Coronary artery (tissue), 2 donors: ENCODE measurements at regions not wholly inside any gene's neighbourhood (a gene's known extent, or its start where the extent isn't known, plus 50 kb on each side); places are given as distances from the start of the nearest gene placed in this dataset.

Source experiments
- DNase-seq: peaks from one replicate; pipeline ENCODE4 v3.0.0-alpha.2; 2017; ENCODE audit warnings: low spot score
- H3K27ac ChIP-seq, 2 donors: fragments of 200-600 bp; sonication (generic); one replicate each; pipeline ENCODE4 v1.5.1; 2016 to 2019
- H3K4me3 ChIP-seq: fragments of 200-600 bp; sonication (generic); 2 replicates; pipeline ENCODE4 v1.5.1; 2016; ENCODE audit warnings: mild to moderate bottlenecking, moderate library complexity
- TF ChIP-seq, protein P1 (sequence below): fragments of 200-600 bp; sonication (generic); IDR thresholded peaks from one replicate; pipeline ENCODE4 v1.5.1; 2019; ENCODE audit warnings: antibody characterized with exemption

DNA sequence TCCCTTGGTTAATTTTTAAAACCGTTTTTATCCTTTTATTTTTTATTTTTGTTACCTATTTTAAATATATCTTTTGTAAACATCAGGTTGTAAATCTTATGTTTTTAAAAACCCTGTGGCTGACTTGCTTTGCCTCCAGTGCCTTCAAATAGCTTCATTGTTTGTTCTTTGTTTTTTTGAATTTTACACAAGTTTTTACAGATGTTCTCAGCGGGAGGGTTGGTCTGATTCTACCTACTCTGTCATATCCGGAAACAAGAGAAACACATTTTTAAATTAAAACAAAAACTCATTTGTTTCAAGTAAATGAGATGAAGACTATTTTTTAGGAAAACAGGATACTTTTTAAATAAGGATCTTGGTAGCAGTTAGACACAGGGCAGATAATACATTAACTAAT is 129.0 kb upstream of the THRB start:
- H3K27ac ChIP-seq: no peak overlapping the region
- TF ChIP-seq, protein P1, sequence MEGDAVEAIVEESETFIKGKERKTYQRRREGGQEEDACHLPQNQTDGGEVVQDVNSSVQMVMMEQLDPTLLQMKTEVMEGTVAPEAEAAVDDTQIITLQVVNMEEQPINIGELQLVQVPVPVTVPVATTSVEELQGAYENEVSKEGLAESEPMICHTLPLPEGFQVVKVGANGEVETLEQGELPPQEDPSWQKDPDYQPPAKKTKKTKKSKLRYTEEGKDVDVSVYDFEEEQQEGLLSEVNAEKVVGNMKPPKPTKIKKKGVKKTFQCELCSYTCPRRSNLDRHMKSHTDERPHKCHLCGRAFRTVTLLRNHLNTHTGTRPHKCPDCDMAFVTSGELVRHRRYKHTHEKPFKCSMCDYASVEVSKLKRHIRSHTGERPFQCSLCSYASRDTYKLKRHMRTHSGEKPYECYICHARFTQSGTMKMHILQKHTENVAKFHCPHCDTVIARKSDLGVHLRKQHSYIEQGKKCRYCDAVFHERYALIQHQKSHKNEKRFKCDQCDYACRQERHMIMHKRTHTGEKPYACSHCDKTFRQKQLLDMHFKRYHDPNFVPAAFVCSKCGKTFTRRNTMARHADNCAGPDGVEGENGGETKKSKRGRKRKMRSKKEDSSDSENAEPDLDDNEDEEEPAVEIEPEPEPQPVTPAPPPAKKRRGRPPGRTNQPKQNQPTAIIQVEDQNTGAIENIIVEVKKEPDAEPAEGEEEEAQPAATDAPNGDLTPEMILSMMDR: no peak

DNA sequence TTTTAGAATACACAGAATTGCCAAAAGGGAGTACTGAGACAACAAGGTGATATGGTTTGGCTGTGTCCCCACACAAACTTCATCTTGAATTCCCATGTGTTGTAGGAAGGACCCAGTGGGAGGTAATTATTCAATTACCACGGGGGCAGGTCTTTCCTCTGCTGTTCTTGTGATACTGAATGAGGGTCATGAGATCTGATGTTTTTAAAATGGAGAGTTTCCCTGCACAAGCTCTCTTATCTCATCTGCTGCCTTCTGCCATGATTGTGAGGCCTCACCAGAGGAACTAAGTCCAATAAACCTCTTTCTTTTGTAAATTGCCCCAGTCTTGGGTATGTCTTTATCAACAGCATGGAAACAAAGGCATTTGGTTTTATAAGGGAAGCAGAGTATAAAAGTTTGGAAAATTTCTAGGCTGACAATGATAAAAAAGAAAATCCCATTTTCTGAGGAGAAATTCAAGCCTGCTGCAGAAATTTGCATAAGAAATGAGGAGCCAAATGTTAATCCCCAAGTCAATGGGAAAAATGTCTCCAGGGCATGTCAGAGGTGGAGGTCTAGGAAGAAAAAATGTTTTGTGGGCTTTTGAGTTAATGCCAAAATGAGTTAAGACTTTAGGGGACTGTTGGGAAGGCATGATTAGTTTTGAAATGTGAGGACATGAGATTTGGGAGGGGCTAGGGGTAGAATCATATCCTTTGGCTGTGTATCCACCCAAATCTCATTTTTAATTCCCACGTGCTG is 130.5 kb upstream of the THRB start:
- TF ChIP-seq, protein P1: no peak
- DNase-seq: no peak

More for the DNA sequence above, 129.0 kb upstream of the THRB start:
- no peak for DNase-seq
- no peak overlapping the region for H3K4me3 ChIP-seq

DNA sequence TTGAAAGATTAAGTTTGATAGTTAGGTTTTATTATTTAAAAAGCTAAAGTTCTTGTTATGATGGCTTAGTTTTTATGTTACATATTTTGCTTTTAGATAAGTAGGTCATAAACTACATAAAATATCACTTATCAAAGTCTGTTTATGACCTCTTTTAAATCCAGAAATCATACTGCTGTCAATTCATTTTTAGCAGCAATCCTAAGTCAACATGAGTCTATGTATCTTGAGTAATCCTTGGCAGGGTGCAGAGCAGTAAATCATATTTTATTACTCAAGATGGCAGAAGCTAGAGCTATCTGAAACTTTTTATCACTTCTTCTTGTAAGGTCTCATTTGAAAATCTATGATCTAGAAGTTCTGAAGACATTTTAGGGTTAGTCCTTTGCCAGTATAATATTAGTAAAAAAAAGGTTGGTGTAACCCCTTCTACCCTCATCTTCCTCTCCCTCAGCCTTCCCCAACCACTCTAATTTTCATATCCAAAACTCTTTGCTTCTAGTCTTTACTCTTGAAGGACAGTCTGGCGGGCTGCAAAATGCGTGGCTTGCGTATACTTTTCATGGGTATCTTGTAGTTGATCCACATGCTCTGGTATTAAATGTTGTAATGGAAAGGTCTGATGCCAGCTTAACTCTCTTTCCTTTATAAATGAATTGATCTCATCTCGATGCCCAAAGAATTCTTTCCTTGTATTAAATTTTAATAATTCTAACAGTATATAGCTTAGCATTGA is 134.0 kb upstream of the THRB start:
- no peak overlapping the region for H3K4me3 ChIP-seq
- TF ChIP-seq, protein P1: no peak
- no peak for DNase-seq
- no peak overlapping the region for H3K27ac ChIP-seq

More for the DNA sequence above, 130.5 kb upstream of the THRB start:
- no peak overlapping the region for H3K27ac ChIP-seq
- H3K4me3 ChIP-seq: no peak overlapping the region

DNA sequence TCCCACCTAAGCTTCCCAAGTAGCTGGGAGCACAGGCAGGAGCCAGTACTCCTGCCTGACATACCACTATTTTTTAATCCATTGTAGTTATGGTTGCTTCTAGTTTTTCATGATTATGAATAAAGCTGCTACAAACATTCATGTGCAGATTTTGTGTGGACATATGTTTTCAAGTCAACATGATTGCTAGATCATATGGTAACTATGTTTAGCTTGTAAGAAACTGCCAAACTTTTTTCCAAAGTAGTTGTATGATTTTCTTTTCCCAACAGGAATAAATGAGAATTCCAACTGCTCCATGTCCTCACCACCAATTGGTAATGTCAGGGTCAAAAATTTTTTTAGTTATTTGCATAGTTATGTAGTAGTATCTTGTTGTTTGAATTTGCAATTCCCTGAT is 136.8 kb upstream of the THRB start:
- TF ChIP-seq, protein P1: no peak
- H3K4me3 ChIP-seq: no peak overlapping the region
- H3K27ac ChIP-seq: no peak overlapping the region
- DNase-seq: no peak

DNA sequence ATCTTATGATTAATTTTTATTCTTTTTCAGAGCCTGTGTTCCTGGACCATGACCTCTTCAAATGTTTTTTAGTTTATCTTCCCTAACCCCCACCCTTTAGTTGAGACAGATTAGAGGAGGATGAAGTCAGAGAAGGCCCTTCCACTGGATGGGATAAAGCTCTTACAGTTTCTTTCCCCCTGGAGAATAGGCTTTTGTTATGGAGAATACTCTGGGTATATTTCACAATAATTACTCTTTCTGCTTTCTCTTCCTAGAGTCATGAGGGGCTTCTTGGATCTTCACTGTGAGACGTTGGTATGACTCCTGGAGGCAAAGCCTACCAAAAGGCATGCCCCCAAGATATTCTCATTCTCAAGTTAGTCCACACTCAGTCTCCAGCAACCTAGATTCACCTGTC is 144.4 kb upstream of the THRB start:
- no peak overlapping the region for H3K4me3 ChIP-seq
- no peak for DNase-seq
- no peak overlapping the region for H3K27ac ChIP-seq
- TF ChIP-seq, protein P1: no peak

DNA sequence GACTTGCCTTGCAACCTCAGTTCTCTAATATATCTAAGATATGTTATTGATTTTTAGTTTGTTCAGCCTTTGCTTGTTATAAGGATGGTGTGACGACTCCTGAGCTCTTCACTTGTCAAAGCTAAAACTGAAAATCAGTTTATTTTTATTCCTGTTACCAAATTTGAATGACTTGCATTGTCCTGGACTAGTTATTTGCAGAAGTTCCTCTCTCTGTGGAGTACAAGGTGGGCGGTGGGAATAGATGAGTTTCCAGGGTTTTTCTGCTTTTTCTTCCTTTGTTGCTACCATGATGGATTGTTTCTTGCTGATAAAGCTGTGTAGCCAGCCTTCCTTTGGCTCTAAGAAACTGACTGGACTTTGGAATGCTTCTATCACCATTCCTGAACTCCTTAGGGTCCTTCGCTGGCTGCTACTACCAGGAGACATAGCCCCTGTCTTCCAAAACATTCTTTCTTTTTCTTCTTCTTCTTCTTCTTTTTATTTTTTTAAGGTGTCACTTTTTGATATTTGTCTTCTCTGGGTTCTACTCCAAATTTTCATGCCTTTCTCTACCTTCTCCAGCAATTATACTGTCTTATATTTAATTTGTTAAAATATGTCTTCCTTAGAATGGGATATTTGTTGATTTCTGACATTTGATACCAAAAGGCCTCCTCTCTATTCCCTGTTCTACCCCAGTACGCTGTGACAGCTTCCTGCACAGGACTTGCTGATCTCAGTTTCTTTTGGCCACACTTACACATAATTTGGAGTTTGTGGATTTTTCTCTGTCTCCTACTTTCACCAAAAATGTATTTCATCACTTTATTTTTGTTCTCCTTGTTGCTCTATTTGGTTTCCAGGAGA is 145.1 kb upstream of the THRB start:
- Histone ChIP-seq H3K27ac (no peak overlapping the region), H3K4me3 (no peak overlapping the region)
- TF ChIP-seq, protein P1: no peak
- no peak for DNase-seq
